ENCODE measurements at regions not wholly inside any gene's neighbourhood (a gene's known extent, or its start where the extent isn't known, plus 50 kb on each side); places are given as distances from the start of the nearest gene placed in this dataset.

GRCh38 chr9:109588415-109588814 is 90.3 kb upstream of the PTPN3 start:
- DNase-seq (ENCODE audit: low read depth, low spot score) = no peak

More at GRCh38 chr9:109588415-109588814, 90.3 kb upstream of the PTPN3 start:
- Histone ChIP-seq H3K27ac (ENCODE audit: insufficient read depth, low read depth, low read length) (no peak overlapping the region), H2AFZ (ENCODE audit: low read depth, low read length) (no peak overlapping the region), H3K4me1 (ENCODE audit: control insufficient read depth, extremely low read depth, insufficient read depth, low read length) (no peaks in the 10 kb centered on the region), H3K79me2 (ENCODE audit: control insufficient read depth, insufficient read depth, low read length) (no peaks in the 10 kb centered on the region), H3K27me3 (ENCODE audit: control insufficient read depth in 2 of 2, insufficient read depth in 2 of 2, low read length in 2 of 2) (no peaks in the 10 kb centered on the region), H3K36me3 (ENCODE audit: control insufficient read depth in 2 of 2, extremely low read depth in 1 of 2, insufficient read depth in 2 of 2, low read length in 2 of 2) (no peaks in the 10 kb centered on the region), H3K4me2 (ENCODE audit: insufficient read depth, low read length) (no peak overlapping the region), H3K9me1 (replicated peaks; ENCODE audit: control insufficient read depth, extremely low read depth, insufficient read depth, low read length) (no peaks in the 10 kb centered on the region), H3K9ac (replicated peaks; ENCODE audit: extremely low read depth, insufficient read depth, low read length) (no peak overlapping the region), H3K4me3 (replicated peaks in 1 of 3; ENCODE audit: insufficient read depth in 1 of 3, low read depth in 1 of 3, low read length in 3 of 3) (no peak overlapping the region), H3K9me3 (replicated peaks; ENCODE audit: control insufficient read depth, insufficient read depth, low read length) (no peaks in the 10 kb centered on the region), H4K20me1 (replicated peaks; ENCODE audit: control insufficient read depth, extremely low read depth, insufficient read depth, low read length) (no peaks in the 10 kb centered on the region)
- ChIA-PET POLR2A (no interaction called here), CTCF (interaction anchor here (1.2 kb wide), 1 partner anchor 14 kb away, joined by 3 read pairs; no protein-coding TSS in a partner anchor)
- BruUV-seq (replicated peaks) = no TSS peak
- intact Hi-C loops (cut with micrococcal nuclease) (no loop called here), dilution Hi-C loops (cut with MboI; ENCODE audit: extremely low pct_ligation_motif_present, low sequenced_read_pairs) (no loop called here)
- no peak for FAIRE-seq
- TF ChIP-seq JUN (IDR thresholded peaks at IDR 0.05; ENCODE audit: borderline replicate concordance, insufficient read depth, insufficient read length, low read depth) (no peak), CTCF (IDR thresholded peaks at IDR 0.05; ENCODE audit: extremely low read depth in 1 of 2, insufficient read depth in 1 of 2, low read depth in 1 of 2, low read length in 2 of 2) (no peak), MAX (IDR thresholded peaks at IDR 0.05; ENCODE audit: insufficient read depth, insufficient read length) (no peak), MYC (IDR thresholded peaks at IDR 0.05; ENCODE audit: low read depth, low read length) (no peak), POLR2AphosphoS5 (IDR thresholded peaks at IDR 0.05; ENCODE audit: insufficient read depth, low read depth, low read length) (no peak), GATA2 (IDR thresholded peaks at IDR 0.05; ENCODE audit: insufficient read depth, insufficient read length, low read depth, low read length) (no peak), FOS (IDR thresholded peaks at IDR 0.05; ENCODE audit: borderline replicate concordance, insufficient read depth, low read length) (no peak), EZH2 (IDR thresholded peaks at IDR 0.05; ENCODE audit: borderline replicate concordance, low read depth, low read length, severe bottlenecking) (no peak), POLR2A (IDR thresholded peaks at IDR 0.05; ENCODE audit: low read depth, low read length) (no peak)

All from endothelial cell of umbilical vein (primary cell).